Peyer's patch (tissue), 4 donors: ENCODE measurements at regions not wholly inside any gene's neighbourhood (a gene's known extent, or its start where the extent isn't known, plus 50 kb on each side); places are given as distances from the start of the nearest gene placed in this dataset.

ENCODE experiments used
- CTCF ChIP-seq, 6 experiments: fragments of 450-650 bp in 4 of 6; fragments of 200-600 bp in 2 of 6; sonication (generic) in 1 of 6; IDR thresholded peaks; one replicate each; pipeline ENCODE4 v1.5.1; 2017 to 2019; ENCODE audit warnings: antibody characterized with exemption in 6 of 6, mild to moderate bottlenecking in 3 of 6, moderate library complexity in 1 of 6
- POLR2A ChIP-seq, 2 donors: fragments of 450-650 bp; IDR thresholded peaks; one replicate each; pipeline ENCODE4 v1.5.1; 2017; ENCODE audit warnings: antibody characterized with exemption in 2 of 2, mild to moderate bottlenecking in 2 of 2, moderate library complexity in 2 of 2

- TF ChIP-seq CTCF (IDR thresholded peaks at IDR 0.05): no peak
- TF ChIP-seq POLR2A (IDR thresholded peaks at IDR 0.05): no peak
Measured at GRCh38 chr11:112643416-112643815, 317.8 kb upstream of the NCAM1 start.
